ENCODE measurements at regions not wholly inside any gene's neighbourhood (a gene's known extent, or its start where the extent isn't known, plus 50 kb on each side); places are given as distances from the start of the nearest gene placed in this dataset.
"Not testable (repeated sequence)": the region's sequence is repeated elsewhere in the genome, so short reads cannot be mapped to it uniquely, and the experiment has no call there.

GRCh38 chr9:124126648-124127646, 115.4 kb downstream of the LHX2 start:
- peak; percentile 43 to 87 for DNase-seq

DNA sequence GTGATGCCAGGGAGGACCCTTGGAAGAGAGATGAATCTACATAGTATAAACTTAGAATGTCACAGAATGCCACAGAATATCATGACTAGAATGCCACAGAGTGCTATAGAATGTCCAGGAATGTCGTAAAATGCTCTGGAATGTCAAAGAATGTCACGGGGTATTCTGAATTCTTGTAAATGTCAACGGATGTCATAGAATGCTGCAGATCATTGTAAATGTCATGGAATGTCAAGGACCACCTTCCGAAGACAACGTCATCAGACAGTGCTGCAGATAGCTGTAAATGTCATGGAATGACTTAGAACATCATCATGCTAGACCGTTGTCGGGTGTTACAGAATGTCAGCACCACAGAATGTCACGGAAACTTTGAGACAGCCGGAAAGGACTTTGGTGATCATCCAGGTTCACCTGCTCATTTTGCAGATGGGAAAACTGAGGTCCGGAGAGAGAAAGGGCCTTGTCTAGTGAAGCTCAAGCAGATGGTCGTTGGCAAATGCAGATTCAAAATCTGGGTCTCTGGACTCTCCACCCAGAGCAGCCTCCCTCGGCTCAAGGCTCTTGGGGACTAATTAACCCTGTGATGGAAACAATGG, 117.1 kb downstream of the LHX2 start:
- DNase-seq, result no peak

GRCh38 chr9:124130277-124131075, 118.9 kb downstream of the LHX2 start:
- DNase-seq, result no peak

GRCh38 chr9:124131518-124131917, 120.0 kb downstream of the LHX2 start:
- DNase-seq, result not testable (repeated sequence)

GRCh38 chr9:124132671-124133147, 121.1 kb downstream of the LHX2 start:
- DNase-seq, result peak in 1 of 2 donors; percentile 17

DNA sequence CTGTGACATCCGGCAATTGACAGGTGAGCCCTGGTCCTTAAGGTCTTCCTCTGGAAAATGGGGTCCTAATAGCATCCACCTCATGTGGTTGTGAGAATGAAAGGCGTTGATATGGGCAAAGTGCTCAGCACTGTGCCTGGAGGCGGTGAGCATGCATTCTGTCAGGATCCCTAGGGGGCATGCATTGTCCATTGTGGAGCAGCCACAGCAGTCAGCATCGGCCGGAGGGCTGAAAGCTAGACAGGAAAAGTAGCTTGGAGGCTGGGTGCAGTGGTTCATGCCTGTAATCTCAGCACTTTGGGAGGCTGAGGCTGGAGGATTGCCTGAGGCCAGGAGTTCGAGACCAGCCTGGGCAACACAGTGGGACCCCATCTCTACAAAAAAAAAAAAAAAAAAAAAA, 122.2 kb downstream of the LHX2 start:
- peak; percentile 38 to 71 for DNase-seq

DNA sequence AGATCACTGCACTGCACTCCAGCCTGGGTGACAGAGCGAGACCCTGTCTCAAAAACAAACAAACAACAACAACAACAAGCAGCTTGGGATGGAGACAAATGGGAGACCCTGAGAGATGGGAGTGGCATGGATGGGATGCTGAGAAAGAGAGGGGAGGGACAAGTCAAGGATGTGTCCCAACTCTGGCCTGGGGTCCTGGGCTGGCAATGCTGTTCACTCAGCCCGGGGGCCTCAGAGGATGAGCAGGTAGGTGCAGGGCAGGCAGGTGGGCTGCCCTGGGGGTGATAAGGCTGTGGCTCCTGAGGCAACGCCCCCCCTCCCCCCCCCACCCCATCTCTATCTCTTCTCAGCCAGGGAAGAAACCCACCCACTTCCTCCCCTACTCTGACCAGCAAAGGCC, 123.0 kb downstream of the LHX2 start:
- DNase-seq, result no peak

GRCh38 chr9:124135813-124136365, 121.9 kb upstream of the NEK6 start:
- DNase-seq, result no peak

GRCh38 chr9:124137009-124137943, 120.5 kb upstream of the NEK6 start:
- peak; percentile 44 to 82 for DNase-seq

- peak in 1 of 2 donors; percentile 23 for DNase-seq
Observed at GRCh38 chr9:124137944-124138335, 119.8 kb upstream of the NEK6 start.

DNA sequence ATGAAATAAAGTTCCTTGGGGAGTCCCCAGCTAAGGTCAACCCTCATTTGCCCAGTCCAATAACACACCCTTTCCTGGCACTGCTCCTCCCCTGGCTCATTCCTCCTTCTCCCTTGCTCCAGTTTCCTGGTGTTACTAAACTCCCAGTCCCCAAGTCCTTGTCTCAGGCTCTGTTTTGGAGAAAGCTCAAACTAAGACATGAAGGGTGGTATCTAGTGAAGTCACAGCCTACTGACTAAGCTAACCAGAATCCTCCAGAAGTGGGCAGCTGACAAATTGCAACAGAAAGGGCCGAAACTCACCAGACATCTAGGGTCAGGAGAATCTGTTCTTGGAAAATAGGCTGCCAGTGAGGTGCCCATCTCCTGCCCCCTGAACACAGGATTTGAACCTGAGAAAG, 118.7 kb upstream of the NEK6 start:
- peak; percentile 75 to 96 for DNase-seq

GRCh38 chr9:124140941-124141568, 116.7 kb upstream of the NEK6 start:
- peak; percentile 72 to 74 for DNase-seq

- DNase-seq, result peak; percentile 14 to 38
Observed at GRCh38 chr9:124144561-124145123, 113.1 kb upstream of the NEK6 start.

- DNase-seq, result peak; percentile 90 to 99
Observed at GRCh38 chr9:124146031-124146561, 111.7 kb upstream of the NEK6 start.

DNA sequence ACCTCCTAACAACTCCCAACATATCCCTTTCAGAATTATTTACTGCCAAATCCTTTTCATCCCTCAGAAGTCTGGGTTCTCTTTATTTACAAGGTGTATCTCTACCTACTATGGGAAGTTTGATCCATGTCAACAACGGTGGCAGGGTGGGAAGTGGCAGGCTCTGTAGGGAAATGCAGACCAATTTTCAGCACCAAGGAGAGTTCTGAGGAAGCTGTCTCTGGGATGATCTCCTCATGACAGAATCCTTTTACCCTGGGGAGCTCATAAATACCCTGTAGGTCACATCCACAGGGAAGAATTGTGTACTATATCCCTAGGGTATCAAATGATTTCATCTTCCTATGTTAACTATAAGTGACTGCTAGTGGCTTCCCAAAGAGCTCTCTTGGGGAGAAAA, 107.8 kb upstream of the NEK6 start:
- DNase-seq, result peak; percentile 20 to 42

DNA sequence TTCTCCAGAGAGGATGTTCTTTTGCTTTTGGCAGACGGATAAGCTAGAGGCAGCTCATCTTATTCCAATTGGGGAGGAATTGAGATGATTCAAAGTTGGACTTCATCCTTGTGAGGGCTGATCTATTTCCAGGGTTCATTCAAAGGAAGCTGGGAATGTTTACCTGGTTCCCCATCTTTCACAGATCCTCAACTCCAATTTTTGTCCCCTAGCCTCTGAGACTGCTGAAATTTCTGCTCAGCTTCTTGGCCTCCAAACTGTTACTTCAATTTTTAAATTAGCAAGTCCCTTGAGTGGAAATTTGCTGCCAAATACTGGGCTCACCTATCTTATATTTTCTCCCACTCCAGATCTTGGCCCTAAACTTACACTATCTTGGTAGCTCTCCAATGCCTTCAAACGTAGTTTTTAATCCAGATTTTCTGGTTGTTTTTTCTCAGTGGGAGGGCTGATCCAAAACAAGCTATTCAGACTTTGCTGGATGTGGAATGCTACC, 93.9 kb upstream of the NEK6 start:
- no peak for DNase-seq

DNA sequence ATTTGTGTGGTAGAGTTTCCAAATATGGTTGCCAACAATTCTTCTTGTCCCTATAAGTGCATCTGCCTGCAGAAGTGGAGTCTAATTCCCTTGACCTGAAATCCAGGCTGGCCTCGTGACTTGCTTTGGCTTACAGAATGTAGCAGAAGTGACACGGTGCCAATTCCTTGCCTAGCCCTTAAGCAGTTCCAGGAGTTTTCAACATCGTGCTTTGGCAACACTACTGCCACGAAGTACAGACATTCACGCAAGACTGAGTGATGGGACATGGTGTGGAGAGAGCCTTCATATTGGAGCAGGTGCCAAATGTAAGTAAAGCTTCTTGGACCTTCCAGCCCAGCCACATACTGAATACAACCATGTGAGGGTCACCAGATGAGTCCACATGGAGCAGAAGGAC, 92.9 kb upstream of the NEK6 start:
- DNase-seq, result peak in 1 of 2 donors; percentile 12

GRCh38 chr9:124174433-124174832, 83.3 kb upstream of the NEK6 start:
- peak; percentile 71 to 72 for DNase-seq

- not testable (repeated sequence) for DNase-seq
Observed at GRCh38 chr9:124177522-124177921, 80.2 kb upstream of the NEK6 start.
